ENCODE measurements at regions not wholly inside any gene's neighbourhood (a gene's known extent, or its start where the extent isn't known, plus 50 kb on each side); places are given as distances from the start of the nearest gene placed in this dataset.

DNA sequence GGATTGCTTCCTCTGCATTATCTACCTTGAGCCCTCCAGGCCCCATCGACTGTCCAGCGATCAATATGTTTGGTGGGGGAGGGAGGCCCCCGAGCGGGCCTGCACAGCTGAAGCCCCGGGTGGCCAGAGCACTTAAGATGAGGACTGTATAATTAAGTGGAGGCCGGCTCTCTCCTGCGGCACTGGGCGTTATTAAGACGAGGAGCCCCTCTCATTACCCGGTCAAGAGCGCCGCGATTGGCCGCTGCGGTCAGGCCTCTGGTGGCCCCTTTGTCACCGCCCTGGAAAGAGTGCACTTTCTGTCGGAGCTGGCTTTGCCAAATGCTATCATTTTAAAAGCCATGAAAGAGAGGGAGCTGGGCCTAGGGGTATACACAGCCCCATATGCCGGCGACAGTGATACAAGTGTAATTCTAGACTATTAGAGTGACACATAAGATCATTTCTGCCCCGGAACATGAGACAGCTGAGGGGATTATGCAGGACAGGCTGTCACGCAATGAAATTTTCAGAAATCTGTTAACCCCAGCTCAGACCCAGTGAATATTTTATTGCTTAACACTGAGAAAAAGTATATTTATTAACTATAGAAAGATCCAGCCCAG is 106.3 kb upstream of the IRX1 start:
- TF ChIP-seq, protein P1, sequence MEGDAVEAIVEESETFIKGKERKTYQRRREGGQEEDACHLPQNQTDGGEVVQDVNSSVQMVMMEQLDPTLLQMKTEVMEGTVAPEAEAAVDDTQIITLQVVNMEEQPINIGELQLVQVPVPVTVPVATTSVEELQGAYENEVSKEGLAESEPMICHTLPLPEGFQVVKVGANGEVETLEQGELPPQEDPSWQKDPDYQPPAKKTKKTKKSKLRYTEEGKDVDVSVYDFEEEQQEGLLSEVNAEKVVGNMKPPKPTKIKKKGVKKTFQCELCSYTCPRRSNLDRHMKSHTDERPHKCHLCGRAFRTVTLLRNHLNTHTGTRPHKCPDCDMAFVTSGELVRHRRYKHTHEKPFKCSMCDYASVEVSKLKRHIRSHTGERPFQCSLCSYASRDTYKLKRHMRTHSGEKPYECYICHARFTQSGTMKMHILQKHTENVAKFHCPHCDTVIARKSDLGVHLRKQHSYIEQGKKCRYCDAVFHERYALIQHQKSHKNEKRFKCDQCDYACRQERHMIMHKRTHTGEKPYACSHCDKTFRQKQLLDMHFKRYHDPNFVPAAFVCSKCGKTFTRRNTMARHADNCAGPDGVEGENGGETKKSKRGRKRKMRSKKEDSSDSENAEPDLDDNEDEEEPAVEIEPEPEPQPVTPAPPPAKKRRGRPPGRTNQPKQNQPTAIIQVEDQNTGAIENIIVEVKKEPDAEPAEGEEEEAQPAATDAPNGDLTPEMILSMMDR (IDR thresholded peaks at IDR 0.05): no peak
- H3K9me3 Mint-ChIP-seq (ENCODE audit: unreplicated experiment): peaks cover 24% of the 10 kb centered on the region
- no peak for DNase-seq (ENCODE audit: extremely low spot score, unreplicated experiment)
- H3K36me3 Mint-ChIP-seq (ENCODE audit: unreplicated experiment): no peaks in the 10 kb centered on the region
- no peak overlapping the region for H3K4me3 Mint-ChIP-seq (ENCODE audit: unreplicated experiment)
- no peaks in the 10 kb centered on the region for H3K4me1 Mint-ChIP-seq (ENCODE audit: unreplicated experiment)
- H3K27ac Mint-ChIP-seq (ENCODE audit: unreplicated experiment): no peak overlapping the region
- H3K27me3 Mint-ChIP-seq (ENCODE audit: unreplicated experiment): no peaks in the 10 kb centered on the region

DNA sequence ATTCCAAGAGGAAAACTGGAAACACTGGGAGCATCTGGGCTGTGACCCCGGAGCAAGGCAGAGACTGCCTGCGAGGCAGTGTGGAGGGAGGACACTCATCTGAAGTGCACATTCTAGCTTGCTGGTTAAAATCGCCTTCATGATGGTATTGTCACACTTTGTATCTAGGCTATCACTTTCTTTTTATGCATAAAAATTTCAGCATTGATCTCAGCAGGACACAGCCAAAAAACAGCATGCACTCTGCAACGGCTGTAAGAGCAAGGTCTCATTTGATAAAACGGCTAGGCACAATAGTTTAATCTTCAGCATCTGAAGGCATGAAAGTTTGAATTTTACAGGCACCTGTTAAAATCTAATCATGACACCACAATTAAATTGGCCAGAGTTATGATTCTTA is 110.8 kb upstream of the IRX1 start:
- Mint-ChIP-seq H3K36me3 (ENCODE audit: unreplicated experiment) (no peaks in the 10 kb centered on the region), H3K4me1 (ENCODE audit: unreplicated experiment) (no peaks in the 10 kb centered on the region), H3K27ac (ENCODE audit: unreplicated experiment) (no peak overlapping the region), H3K4me3 (ENCODE audit: unreplicated experiment) (no peak overlapping the region), H3K9me3 (ENCODE audit: unreplicated experiment) (peaks cover 23% of the 10 kb centered on the region), H3K27me3 (ENCODE audit: unreplicated experiment) (no peaks in the 10 kb centered on the region)
- DNase-seq (ENCODE audit: extremely low spot score, unreplicated experiment): no peak
- TF ChIP-seq, protein P1 (IDR thresholded peaks at IDR 0.05): no peak

DNA sequence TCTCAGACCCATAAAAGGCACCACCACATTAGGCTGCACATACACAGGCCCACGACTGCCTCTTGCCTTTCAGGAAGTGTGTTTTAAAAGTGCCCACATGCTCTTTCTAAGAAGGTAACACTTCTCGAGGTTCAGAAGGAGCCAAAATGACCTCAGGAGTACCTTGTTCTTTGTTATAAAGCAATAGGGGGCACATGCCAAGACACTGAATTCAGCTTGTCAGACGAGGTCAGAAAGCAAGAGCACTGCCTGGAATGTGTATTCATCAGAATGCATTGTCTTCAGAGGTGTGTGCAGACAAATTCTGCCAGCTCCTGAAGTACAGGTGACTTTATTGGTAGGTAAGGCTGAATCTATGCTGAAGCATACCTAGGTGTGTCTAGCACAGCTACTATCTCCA is 114.5 kb upstream of the IRX1 start:
- TF ChIP-seq, protein P1 (IDR thresholded peaks at IDR 0.05): no peak
- H3K9me3 Mint-ChIP-seq (ENCODE audit: unreplicated experiment): peaks cover 31% of the 10 kb centered on the region
- H3K27ac Mint-ChIP-seq (ENCODE audit: unreplicated experiment): no peak overlapping the region
- no peaks in the 10 kb centered on the region for H3K27me3 Mint-ChIP-seq (ENCODE audit: unreplicated experiment)
- no peak for DNase-seq (ENCODE audit: extremely low spot score, unreplicated experiment)
- no peak overlapping the region for H3K4me3 Mint-ChIP-seq (ENCODE audit: unreplicated experiment)
- H3K36me3 Mint-ChIP-seq (ENCODE audit: unreplicated experiment): no peaks in the 10 kb centered on the region
- H3K4me1 Mint-ChIP-seq (ENCODE audit: unreplicated experiment): no peaks in the 10 kb centered on the region

DNA sequence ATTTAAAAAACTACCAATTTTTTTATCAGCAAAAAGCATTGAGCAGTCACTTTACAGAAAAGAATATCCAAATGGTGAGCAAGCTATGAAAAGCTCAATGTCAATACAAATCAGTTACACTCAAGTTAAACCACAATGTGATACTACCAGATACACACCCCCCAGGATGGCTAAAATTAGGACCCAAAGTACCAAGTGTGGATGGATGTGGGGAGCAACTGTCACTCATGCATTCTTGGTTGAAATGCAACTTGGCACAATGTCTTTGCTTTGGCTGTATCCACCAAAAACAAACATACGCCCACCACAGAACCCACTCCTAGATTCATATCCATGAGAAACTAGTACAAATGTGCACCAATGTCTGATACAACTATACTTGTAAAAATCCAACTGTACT is 120.0 kb upstream of the IRX1 start:
- TF ChIP-seq, protein P1 (IDR thresholded peaks at IDR 0.05): no peak
- peaks cover 14% of the 10 kb centered on the region for H3K9me3 Mint-ChIP-seq (ENCODE audit: unreplicated experiment)
- no peak overlapping the region for H3K4me3 Mint-ChIP-seq (ENCODE audit: unreplicated experiment)
- no peak overlapping the region for H3K27ac Mint-ChIP-seq (ENCODE audit: unreplicated experiment)
- no peaks in the 10 kb centered on the region for H3K36me3 Mint-ChIP-seq (ENCODE audit: unreplicated experiment)
- no peak for DNase-seq (ENCODE audit: extremely low spot score, unreplicated experiment)
- no peaks in the 10 kb centered on the region for H3K4me1 Mint-ChIP-seq (ENCODE audit: unreplicated experiment)
- H3K27me3 Mint-ChIP-seq (ENCODE audit: unreplicated experiment): no peaks in the 10 kb centered on the region

DNA sequence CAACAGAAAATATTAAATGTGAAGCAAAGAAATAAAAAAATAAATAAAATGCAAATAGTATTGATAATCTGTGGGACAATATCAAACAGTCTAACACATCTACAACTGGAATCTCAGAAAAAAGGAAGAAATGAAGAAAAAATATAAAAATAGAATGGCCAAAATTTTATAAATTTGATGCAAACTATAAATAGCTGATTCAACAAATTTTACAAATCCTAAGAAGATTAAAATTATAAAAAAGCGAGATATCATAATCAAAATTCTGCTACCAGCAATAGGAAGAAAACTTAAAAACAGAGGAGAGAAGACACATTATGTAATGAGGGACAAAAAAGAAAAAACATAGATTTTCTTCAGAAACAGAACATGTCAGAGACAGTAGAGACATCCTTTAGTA is 129.2 kb upstream of the IRX1 start:
- Mint-ChIP-seq H3K27me3 (ENCODE audit: unreplicated experiment) (no peaks in the 10 kb centered on the region), H3K36me3 (ENCODE audit: unreplicated experiment) (no peaks in the 10 kb centered on the region), H3K27ac (ENCODE audit: unreplicated experiment) (no peak overlapping the region), H3K4me1 (ENCODE audit: unreplicated experiment) (no peaks in the 10 kb centered on the region), H3K9me3 (ENCODE audit: unreplicated experiment) (peaks cover 22% of the 10 kb centered on the region), H3K4me3 (ENCODE audit: unreplicated experiment) (no peak overlapping the region)
- no peak for DNase-seq (ENCODE audit: extremely low spot score, unreplicated experiment)
- TF ChIP-seq, protein P1 (IDR thresholded peaks at IDR 0.05): no peak
